HG03521 (cell line): ENCODE measurements at regions not wholly inside any gene's neighbourhood (a gene's known extent, or its start where the extent isn't known, plus 50 kb on each side); places are given as distances from the start of the nearest gene placed in this dataset.

Experiments
- ATAC-seq: cut with Tn5 transposase; IDR thresholded peaks from one replicate; pipeline ENCODE4 v1.9.1; 2021; ENCODE audit warnings: mild to moderate bottlenecking, moderate library complexity; ENCODE audit not compliant: unreplicated experiment

- ATAC-seq: no peak
Measured at GRCh38 chr2:226233388-226233787, 566.2 kb downstream of the IRS1 start.

GRCh38 chr2:226228080-226228479 lies 571.5 kb downstream of the IRS1 start:
- ATAC-seq: no peak

- ATAC-seq: no peak
Measured at GRCh38 chr2:226227341-226227740, 572.3 kb downstream of the IRS1 start.

GRCh38 chr2:226223704-226224103 lies 575.9 kb downstream of the IRS1 start:
- ATAC-seq: no peak

GRCh38 chr2:226220511-226220910 lies 579.1 kb downstream of the IRS1 start:
- no peak for ATAC-seq

GRCh38 chr2:226217191-226217590 lies 582.4 kb downstream of the IRS1 start:
- no peak for ATAC-seq

- no peak for ATAC-seq
Measured at GRCh38 chr2:226216575-226216974, 583.0 kb downstream of the IRS1 start.

GRCh38 chr2:226215902-226216503 lies 583.6 kb downstream of the IRS1 start:
- ATAC-seq: peak; percentile 92

- no peak for ATAC-seq
Measured at GRCh38 chr2:226213717-226214116, 585.9 kb downstream of the IRS1 start.

- no peak for ATAC-seq
Measured at GRCh38 chr2:226211439-226211838, 588.2 kb downstream of the IRS1 start.

- no peak for ATAC-seq
Measured at GRCh38 chr2:226208726-226209125, 590.9 kb downstream of the IRS1 start.

- no peak for ATAC-seq
Measured at GRCh38 chr2:226207671-226208070, 591.9 kb downstream of the IRS1 start.

GRCh38 chr2:226199555-226199954 lies 600.1 kb downstream of the IRS1 start:
- ATAC-seq: no peak

GRCh38 chr2:226198956-226199355 lies 600.7 kb downstream of the IRS1 start:
- no peak for ATAC-seq

- no peak for ATAC-seq
Measured at GRCh38 chr2:226190479-226191252, 609.0 kb downstream of the IRS1 start.

- no peak for ATAC-seq
Measured at GRCh38 chr2:226189061-226189460, 610.6 kb downstream of the IRS1 start.

- ATAC-seq: no peak
Measured at GRCh38 chr2:226187616-226188015, 612.0 kb downstream of the IRS1 start.

GRCh38 chr2:226187156-226187555 lies 612.5 kb downstream of the IRS1 start:
- no peak for ATAC-seq

GRCh38 chr2:226185616-226186211 lies 613.9 kb downstream of the IRS1 start:
- no peak for ATAC-seq

GRCh38 chr2:226184940-226185615 lies 614.5 kb downstream of the IRS1 start:
- no peak for ATAC-seq

GRCh38 chr2:226184540-226184939 lies 615.1 kb downstream of the IRS1 start:
- no peak for ATAC-seq

GRCh38 chr2:226183550-226183949 lies 616.1 kb downstream of the IRS1 start:
- no peak for ATAC-seq
